SK-N-SH treated with all-trans-retinoic acid at 6 μM for 48 hours (cell line): ENCODE measurements at regions not wholly inside any gene's neighbourhood (a gene's known extent, or its start where the extent isn't known, plus 50 kb on each side); places are given as distances from the start of the nearest gene placed in this dataset.

Experiments used
- ATAC-seq: fragments of 200-7000 bp; cut with Tn5 transposase; 3 replicates; pipeline ENCODE4 v1.9.1; 2020; ENCODE audit warnings: mild to moderate bottlenecking, moderate library complexity
- ARNTL ChIP-seq: fragments of 450-650 bp; formaldehyde crosslinking; IDR thresholded peaks from 2 replicates; pipeline ENCODE4 v1.5.0; 2020; ENCODE audit warnings: low read depth, mild to moderate bottlenecking, moderate library complexity, borderline replicate concordance
- BACH2 ChIP-seq: fragments of 250-450 bp; sonication (Bioruptor Pico); IDR thresholded peaks from 2 replicates; pipeline ENCODE4 v1.9.0; 2021; ENCODE audit warnings: mild to moderate bottlenecking, borderline replicate concordance
- CSDC2 ChIP-seq: fragments of 250-450 bp; sonication (Bioruptor Pico); IDR thresholded peaks from 2 replicates; pipeline ENCODE4 v1.5.0; 2020; ENCODE audit warnings: mild to moderate bottlenecking, moderate library complexity
- ESRRG ChIP-seq: fragments of 250-450 bp; sonication (Bioruptor Pico); IDR thresholded peaks from 2 replicates; pipeline ENCODE4 v1.6.1; 2021; ENCODE audit warnings: mild to moderate bottlenecking
- GLIS3 ChIP-seq: fragments of 250-450 bp; sonication (Bioruptor Pico); IDR thresholded peaks from 2 replicates; pipeline ENCODE4 v1.5.0; 2020; ENCODE audit warnings: mild to moderate bottlenecking, moderate library complexity
- ISL1 ChIP-seq: fragments of 250-450 bp; sonication (Bioruptor Pico); IDR thresholded peaks from 2 replicates; pipeline ENCODE4 v2.1.2; 2022; ENCODE audit warnings: mild to moderate bottlenecking, moderate library complexity
- OSR1 ChIP-seq: fragments of 250-450 bp; sonication (Bioruptor Pico); IDR thresholded peaks from 2 replicates; pipeline ENCODE4 v1.8.0; 2022; ENCODE audit warnings: moderate library complexity, mild to moderate bottlenecking, inconsistent platforms
- PPARA ChIP-seq: fragments of 250-450 bp; sonication (Bioruptor Pico); IDR thresholded peaks from 2 replicates; pipeline ENCODE4 v1.5.0; 2020; ENCODE audit warnings: mild to moderate bottlenecking, borderline replicate concordance
- RARB ChIP-seq: fragments of 250-450 bp; sonication (Bioruptor Pico); IDR thresholded peaks from 2 replicates; pipeline ENCODE4 v1.8.0; 2021; ENCODE audit warnings: mild to moderate bottlenecking, moderate library complexity
- SNAI2 ChIP-seq: fragments of 250-450 bp; sonication (Bioruptor Pico); IDR thresholded peaks from 2 replicates; pipeline ENCODE4 v1.5.0; 2020; ENCODE audit warnings: mild to moderate bottlenecking, moderate library complexity
- TCF4 ChIP-seq: fragments of 250-450 bp; sonication (Bioruptor Pico); IDR thresholded peaks from 2 replicates; pipeline ENCODE4 v1.8.0; 2021; ENCODE audit warnings: mild to moderate bottlenecking, moderate library complexity, borderline replicate concordance
- TOX ChIP-seq: fragments of 250-450 bp; sonication (Bioruptor Pico); IDR thresholded peaks from 2 replicates; pipeline ENCODE4 v1.8.0; 2021; ENCODE audit warnings: mild to moderate bottlenecking, moderate library complexity, borderline replicate concordance
- ZC3H10 ChIP-seq: fragments of 250-450 bp; sonication (Bioruptor Pico); IDR thresholded peaks from 2 replicates; pipeline ENCODE4 v1.5.1; 2021; ENCODE audit warnings: mild to moderate bottlenecking, moderate library complexity
- ZFP3 ChIP-seq: fragments of 250-450 bp; sonication (Bioruptor Pico); IDR thresholded peaks from 2 replicates; pipeline ENCODE4 v1.5.0; 2020; ENCODE audit warnings: mild to moderate bottlenecking, moderate library complexity
- ZFP30 ChIP-seq: fragments of 450-650 bp; formaldehyde crosslinking; IDR thresholded peaks from 2 replicates; pipeline ENCODE4 v1.5.0; 2022; ENCODE audit warnings: mild to moderate bottlenecking, moderate library complexity
- ZNF565 ChIP-seq: fragments of 450-650 bp; formaldehyde crosslinking; conservative IDR thresholded peaks from 2 replicates; pipeline ENCODE4 v1.5.0; 2020; ENCODE audit warnings: low read depth, mild to moderate bottlenecking, moderate library complexity
- ZNF70 ChIP-seq: fragments of 450-650 bp; formaldehyde crosslinking; IDR thresholded peaks from 2 replicates; pipeline ENCODE4 v1.5.0; 2020; ENCODE audit warnings: mild to moderate bottlenecking, moderate library complexity
- ZNF8 ChIP-seq: fragments of 450-650 bp; formaldehyde crosslinking; IDR thresholded peaks from 2 replicates; pipeline ENCODE4 v1.5.0; 2020; ENCODE audit warnings: mild to moderate bottlenecking, moderate library complexity
- TF ChIP-seq, protein P1 (sequence below): fragments of 250-450 bp; sonication (Bioruptor Pico); IDR thresholded peaks from 2 replicates; pipeline ENCODE4 v1.8.0; 2021; ENCODE audit warnings: low read depth, mild to moderate bottlenecking, moderate library complexity, borderline replicate concordance
- TF ChIP-seq, protein P2 (sequence below): fragments of 250-450 bp; sonication (Bioruptor Pico); IDR thresholded peaks from 2 replicates; pipeline ENCODE4 v1.5.1; 2021; ENCODE audit warnings: mild to moderate bottlenecking, moderate library complexity
- TF ChIP-seq, protein P3 (sequence below): fragments of 250-450 bp; sonication (Bioruptor Pico); IDR thresholded peaks from 2 replicates; pipeline ENCODE4 v1.5.0; 2020; ENCODE audit warnings: mild to moderate bottlenecking, moderate library complexity
- TF ChIP-seq, protein P4 (sequence below): fragments of 250-450 bp; sonication (Bioruptor Pico); IDR thresholded peaks from 2 replicates; pipeline ENCODE4 v1.5.1; 2020; ENCODE audit warnings: low read depth, mild to moderate bottlenecking, moderate library complexity

DNA sequence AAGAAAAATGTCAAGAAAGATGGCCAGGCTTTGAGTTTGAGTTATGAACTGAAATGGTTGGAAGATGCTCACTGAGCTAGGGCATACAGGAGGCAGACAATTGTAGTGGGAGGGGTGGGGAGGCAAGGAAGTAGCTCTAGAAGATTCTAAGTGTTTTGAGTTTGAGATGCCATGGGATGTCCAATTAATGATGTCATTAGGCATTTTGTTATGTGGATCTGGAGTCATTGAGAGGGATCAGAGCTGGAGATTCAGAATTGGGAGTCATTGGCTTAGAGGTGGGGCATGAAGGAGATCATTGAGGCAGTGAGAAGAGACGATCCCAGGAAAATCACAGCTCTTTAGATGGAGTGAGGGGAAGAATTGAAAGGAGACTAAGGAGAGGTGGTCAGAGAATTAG, 111.5 kb upstream of the ZNF618 start (continued):
- TF ChIP-seq, protein P1, sequence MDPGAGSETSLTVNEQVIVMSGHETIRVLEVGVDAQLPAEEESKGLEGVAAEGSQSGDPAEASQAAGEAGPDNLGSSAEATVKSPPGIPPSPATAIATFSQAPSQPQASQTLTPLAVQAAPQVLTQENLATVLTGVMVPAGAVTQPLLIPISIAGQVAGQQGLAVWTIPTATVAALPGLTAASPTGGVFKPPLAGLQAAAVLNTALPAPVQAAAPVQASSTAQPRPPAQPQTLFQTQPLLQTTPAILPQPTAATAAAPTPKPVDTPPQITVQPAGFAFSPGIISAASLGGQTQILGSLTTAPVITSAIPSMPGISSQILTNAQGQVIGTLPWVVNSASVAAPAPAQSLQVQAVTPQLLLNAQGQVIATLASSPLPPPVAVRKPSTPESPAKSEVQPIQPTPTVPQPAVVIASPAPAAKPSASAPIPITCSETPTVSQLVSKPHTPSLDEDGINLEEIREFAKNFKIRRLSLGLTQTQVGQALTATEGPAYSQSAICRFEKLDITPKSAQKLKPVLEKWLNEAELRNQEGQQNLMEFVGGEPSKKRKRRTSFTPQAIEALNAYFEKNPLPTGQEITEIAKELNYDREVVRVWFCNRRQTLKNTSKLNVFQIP, result no peak
- TF ChIP-seq CSDC2 (no peak), GLIS3 (no peak), ZFP3 (no peak), RARB (CRISPR knock-in tag) (no peak), ZNF565 (CRISPR knock-in tag) (no peak), ZNF70 (CRISPR knock-in tag) (no peak), OSR1 (CRISPR knock-in tag) (no peak), ISL1 (CRISPR knock-in tag) (no peak), ESRRG (CRISPR knock-in tag) (no peak), PPARA (CRISPR knock-in tag) (no peak), ZNF8 (CRISPR knock-in tag) (no peak)

DNA sequence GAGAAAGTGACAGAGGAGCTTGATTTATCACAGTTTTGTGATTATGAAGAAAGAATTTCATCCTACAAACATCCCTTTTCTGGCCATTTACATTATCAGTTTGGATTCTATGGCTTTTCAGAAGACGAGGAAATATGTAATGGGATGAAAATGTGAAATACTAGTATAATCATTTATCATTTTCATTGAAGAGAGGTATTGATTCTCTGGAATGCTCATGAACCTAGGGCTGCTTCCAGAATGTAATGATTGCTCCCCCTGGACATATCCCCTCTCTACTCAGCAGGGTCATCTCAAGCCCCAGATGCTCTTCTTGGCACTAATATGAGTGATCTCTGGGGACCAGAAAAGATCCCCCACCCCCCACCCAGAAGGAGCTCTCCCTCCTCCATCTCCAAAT, 106.7 kb upstream of the ZNF618 start:
- ATAC-seq, result no peak
- TF ChIP-seq BACH2 (CRISPR knock-in tag), result no peak
- TF ChIP-seq ZFP30 (CRISPR knock-in tag), result no peak
- TF ChIP-seq, protein P2, sequence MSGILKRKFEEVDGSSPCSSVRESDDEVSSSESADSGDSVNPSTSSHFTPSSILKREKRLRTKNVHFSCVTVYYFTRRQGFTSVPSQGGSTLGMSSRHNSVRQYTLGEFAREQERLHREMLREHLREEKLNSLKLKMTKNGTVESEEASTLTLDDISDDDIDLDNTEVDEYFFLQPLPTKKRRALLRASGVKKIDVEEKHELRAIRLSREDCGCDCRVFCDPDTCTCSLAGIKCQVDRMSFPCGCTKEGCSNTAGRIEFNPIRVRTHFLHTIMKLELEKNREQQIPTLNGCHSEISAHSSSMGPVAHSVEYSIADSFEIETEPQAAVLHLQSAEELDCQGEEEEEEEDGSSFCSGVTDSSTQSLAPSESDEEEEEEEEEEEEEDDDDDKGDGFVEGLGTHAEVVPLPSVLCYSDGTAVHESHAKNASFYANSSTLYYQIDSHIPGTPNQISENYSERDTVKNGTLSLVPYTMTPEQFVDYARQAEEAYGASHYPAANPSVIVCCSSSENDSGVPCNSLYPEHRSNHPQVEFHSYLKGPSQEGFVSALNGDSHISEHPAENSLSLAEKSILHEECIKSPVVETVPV (CRISPR knock-in tag), result no peak
- no peak for TF ChIP-seq ESRRG (CRISPR knock-in tag)
- no peak for TF ChIP-seq TOX
- TF ChIP-seq GLIS3, result no peak
- TF ChIP-seq, protein P3, sequence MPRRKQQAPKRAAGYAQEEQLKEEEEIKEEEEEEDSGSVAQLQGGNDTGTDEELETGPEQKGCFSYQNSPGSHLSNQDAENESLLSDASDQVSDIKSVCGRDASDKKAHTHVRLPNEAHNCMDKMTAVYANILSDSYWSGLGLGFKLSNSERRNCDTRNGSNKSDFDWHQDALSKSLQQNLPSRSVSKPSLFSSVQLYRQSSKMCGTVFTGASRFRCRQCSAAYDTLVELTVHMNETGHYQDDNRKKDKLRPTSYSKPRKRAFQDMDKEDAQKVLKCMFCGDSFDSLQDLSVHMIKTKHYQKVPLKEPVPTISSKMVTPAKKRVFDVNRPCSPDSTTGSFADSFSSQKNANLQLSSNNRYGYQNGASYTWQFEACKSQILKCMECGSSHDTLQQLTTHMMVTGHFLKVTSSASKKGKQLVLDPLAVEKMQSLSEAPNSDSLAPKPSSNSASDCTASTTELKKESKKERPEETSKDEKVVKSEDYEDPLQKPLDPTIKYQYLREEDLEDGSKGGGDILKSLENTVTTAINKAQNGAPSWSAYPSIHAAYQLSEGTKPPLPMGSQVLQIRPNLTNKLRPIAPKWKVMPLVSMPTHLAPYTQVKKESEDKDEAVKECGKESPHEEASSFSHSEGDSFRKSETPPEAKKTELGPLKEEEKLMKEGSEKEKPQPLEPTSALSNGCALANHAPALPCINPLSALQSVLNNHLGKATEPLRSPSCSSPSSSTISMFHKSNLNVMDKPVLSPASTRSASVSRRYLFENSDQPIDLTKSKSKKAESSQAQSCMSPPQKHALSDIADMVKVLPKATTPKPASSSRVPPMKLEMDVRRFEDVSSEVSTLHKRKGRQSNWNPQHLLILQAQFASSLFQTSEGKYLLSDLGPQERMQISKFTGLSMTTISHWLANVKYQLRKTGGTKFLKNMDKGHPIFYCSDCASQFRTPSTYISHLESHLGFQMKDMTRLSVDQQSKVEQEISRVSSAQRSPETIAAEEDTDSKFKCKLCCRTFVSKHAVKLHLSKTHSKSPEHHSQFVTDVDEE (CRISPR knock-in tag), result no peak

DNA sequence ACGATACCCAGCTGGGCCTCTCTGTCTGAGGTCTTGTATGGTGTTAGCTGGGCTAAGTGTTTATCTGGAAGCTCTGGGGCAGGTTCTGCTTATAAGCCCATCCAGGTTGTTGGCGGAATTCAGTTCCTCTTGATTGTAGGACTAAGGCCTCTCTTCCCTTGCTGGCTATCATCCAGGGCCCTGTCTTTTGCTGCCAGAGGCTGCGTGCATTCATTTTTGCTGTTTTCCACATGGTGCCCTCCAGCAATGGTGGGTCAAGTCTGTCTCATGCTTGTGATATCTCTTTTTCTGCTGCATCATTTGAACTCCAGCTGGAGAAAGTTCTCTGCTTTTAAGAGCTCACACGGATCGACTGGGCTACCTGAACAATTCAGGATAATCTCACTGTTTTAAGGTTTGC, 105.7 kb upstream of the ZNF618 start:
- ATAC-seq, result no peak
- TF ChIP-seq ESRRG (CRISPR knock-in tag) (no peak), ARNTL (CRISPR knock-in tag) (no peak), ZC3H10 (CRISPR knock-in tag) (no peak), GLIS3 (no peak), ZFP3 (no peak), OSR1 (CRISPR knock-in tag) (no peak), ZNF8 (CRISPR knock-in tag) (no peak), ZFP30 (CRISPR knock-in tag) (no peak), ISL1 (CRISPR knock-in tag) (no peak), BACH2 (CRISPR knock-in tag) (no peak), ZNF565 (CRISPR knock-in tag) (no peak), TCF4 (CRISPR knock-in tag) (no peak)
- TF ChIP-seq, protein P1, result no peak

DNA sequence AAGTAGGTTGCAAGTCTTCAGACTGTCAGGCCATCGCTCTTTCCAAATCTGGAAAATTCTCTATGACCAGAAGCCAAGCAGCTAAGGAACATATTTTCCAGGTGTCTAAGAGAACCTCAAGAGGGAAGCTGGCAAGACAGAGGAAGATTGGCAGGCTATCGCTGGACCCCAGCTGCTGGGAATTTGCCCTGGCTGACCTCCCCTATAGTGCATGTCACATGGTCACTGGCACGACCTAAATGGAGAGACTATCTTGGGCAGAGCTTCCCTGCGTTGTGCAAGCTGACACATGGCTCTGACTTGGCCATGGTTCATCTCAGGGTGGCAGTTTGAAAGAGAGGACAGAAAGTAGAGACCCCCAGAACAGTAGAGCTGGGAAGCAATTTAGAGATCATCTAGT, 104.9 kb upstream of the ZNF618 start:
- no peak for ATAC-seq
- TF ChIP-seq ZC3H10 (CRISPR knock-in tag), result no peak
- no peak for TF ChIP-seq OSR1 (CRISPR knock-in tag)
- no peak for TF ChIP-seq ZNF565 (CRISPR knock-in tag)
- no peak for TF ChIP-seq ISL1 (CRISPR knock-in tag)
- no peak for TF ChIP-seq SNAI2 (CRISPR knock-in tag)
- TF ChIP-seq ESRRG (CRISPR knock-in tag), result no peak
- TF ChIP-seq ARNTL (CRISPR knock-in tag), result no peak
- TF ChIP-seq RARB (CRISPR knock-in tag), result no peak
- TF ChIP-seq, protein P1, result no peak
- TF ChIP-seq, protein P4, sequence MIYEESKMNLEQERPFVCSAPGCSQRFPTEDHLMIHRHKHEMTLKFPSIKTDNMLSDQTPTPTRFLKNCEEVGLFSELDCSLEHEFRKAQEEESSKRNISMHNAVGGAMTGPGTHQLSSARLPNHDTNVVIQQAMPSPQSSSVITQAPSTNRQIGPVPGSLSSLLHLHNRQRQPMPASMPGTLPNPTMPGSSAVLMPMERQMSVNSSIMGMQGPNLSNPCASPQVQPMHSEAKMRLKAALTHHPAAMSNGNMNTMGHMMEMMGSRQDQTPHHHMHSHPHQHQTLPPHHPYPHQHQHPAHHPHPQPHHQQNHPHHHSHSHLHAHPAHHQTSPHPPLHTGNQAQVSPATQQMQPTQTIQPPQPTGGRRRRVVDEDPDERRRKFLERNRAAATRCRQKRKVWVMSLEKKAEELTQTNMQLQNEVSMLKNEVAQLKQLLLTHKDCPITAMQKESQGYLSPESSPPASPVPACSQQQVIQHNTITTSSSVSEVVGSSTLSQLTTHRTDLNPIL (CRISPR knock-in tag), result no peak
- TF ChIP-seq ZNF70 (CRISPR knock-in tag), result no peak
- TF ChIP-seq, protein P3 (CRISPR knock-in tag), result no peak
- no peak for TF ChIP-seq ZFP30 (CRISPR knock-in tag)
- no peak for TF ChIP-seq TCF4 (CRISPR knock-in tag)
- TF ChIP-seq PPARA (CRISPR knock-in tag), result no peak
- no peak for TF ChIP-seq ZNF8 (CRISPR knock-in tag)
